HG02970 (cell line): ENCODE measurements at regions not wholly inside any gene's neighbourhood (a gene's known extent, or its start where the extent isn't known, plus 50 kb on each side); places are given as distances from the start of the nearest gene placed in this dataset.
"Not testable (repeated sequence)": the region's sequence is repeated elsewhere in the genome, so short reads cannot be mapped to it uniquely, and the experiment has no call there.

Experiments
- ATAC-seq: cut with Tn5 transposase; IDR thresholded peaks from one replicate; pipeline ENCODE4 v1.9.1; 2021; ENCODE audit warnings: mild to moderate bottlenecking, moderate library complexity, moderate number of reproducible peaks; ENCODE audit not compliant: unreplicated experiment, low FRiP score

DNA sequence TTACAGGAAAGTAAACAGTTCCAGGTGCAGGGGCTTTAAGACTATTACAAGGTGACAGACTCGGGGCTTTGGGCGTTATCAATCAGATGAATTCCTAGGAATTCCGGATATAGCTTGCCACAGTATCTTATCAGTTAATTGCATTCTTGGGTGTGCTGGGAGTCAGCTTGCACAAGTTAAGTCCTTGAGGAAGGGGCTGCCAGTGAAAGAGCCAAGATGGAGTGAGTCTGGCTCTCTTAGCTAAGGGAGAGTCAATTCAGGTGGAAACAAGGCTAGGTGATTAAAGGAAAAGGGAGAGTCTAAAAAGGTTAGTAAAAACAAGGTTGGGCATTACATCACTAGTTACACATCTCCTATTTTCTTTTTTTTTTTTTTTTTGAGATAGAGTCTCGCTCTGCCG, 199.8 kb upstream of the PRSS16 start:
- not testable (repeated sequence) for ATAC-seq

- ATAC-seq = no peak
Observed at GRCh38 chr6:27049863-27050781, 197.4 kb upstream of the PRSS16 start.

DNA sequence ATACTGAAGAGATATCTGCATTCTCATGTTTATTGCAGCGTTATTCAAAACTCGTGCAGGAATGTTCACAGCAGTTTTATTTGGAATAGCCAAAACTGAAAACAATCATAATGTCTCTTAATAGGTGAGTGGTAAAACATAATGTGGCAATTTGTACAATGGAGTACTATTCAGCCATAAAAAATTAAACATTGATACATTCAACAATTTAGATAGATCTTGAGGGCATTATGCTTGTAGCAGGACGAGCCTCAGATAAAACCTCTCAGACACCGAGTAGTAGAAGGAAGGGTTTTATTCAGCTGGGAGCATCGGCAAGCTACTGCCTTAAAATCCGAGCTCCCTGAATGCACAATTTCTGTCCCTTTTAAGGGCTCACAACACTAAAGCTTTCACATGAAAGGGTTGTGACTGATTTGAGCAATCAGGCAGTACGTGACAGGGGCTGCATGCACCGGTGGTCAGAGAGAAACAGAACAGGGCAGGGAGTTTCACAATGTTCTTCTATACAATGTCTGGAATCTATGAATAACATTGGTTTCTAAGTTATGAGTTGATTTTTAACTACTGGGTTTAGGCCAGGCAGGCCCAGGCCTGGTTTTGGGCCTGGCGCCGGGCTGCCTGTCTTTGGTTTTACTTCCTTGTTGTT, 195.3 kb upstream of the PRSS16 start:
- ATAC-seq = not testable (repeated sequence)

GRCh38 chr6:27052731-27053082, 194.8 kb upstream of the PRSS16 start:
- ATAC-seq = no peak

DNA sequence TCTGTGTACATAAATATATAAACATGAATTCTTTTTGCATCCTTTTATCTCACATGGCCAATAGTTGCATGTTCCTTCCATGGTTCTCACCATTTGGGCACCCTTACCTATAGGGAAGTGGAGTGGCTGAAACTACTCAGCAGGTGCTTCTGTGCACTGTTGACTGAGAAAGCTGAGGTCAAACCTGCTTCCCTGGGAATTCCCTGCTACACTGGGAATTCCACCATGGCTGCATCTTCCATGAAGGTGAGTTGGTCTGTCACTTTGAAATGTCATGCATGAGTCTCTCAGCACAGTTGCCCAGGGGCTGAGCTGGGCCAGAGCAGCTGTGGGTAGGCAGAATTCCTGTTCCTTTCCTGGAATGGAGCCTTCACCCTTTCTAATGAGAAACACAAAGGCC, 193.8 kb upstream of the PRSS16 start:
- ATAC-seq = no peak

DNA sequence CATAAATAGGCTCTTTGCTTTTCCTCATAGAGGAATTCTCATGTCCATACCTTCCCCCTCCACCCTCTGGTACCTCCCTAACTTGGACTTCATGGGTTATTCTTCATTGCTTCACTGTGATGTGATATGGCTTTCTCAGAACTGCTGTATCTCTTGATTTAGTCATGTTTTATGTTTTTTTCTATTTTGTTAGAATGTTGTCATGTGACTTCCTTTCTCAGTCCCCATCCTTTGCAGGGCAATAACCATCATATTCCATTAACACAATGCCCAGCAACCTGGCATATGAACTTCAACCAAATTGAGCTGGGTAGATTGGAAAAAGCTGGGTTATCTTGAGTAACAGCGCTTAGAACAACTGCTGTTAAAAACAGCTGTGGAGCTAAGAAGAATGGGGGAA, 190.9 kb upstream of the PRSS16 start:
- no peak for ATAC-seq

DNA sequence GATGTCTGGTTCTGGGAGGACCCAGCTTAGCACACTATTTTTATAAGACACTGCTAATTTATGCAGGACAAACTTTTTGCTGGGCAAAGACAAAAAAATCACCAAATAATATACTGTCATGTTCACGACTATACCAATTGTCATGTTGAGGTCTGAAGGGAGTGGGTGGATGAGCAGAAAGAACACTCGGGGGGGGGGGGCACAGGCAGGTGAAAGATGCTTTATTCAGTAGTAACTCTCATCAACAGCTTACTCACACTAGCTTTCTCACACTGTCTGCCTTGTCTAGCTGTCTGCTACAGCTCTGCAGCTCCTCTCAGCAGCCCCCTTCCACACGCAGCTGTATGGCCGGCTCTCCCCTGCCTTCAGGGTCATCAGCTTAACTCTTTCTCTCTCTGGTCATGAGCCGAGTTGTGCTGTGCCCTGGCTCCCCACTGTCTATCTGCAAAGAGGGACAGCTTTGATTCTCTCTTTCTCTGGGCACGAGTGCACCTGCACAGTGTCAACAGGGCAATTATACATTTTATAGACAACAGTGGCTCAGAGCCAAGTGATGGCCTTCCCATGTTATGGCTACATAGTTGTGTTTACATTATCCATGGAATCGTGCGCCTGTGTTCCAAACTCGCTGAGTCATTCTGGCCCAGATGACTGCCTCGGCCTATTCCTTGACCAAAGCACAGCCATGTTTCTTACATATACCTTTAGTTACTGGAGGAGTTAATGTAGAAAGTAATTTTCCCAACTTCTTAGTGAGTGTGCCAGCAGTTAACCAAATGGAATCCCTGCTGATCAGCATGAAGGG, 187.7 kb upstream of the PRSS16 start:
- no peak for ATAC-seq

DNA sequence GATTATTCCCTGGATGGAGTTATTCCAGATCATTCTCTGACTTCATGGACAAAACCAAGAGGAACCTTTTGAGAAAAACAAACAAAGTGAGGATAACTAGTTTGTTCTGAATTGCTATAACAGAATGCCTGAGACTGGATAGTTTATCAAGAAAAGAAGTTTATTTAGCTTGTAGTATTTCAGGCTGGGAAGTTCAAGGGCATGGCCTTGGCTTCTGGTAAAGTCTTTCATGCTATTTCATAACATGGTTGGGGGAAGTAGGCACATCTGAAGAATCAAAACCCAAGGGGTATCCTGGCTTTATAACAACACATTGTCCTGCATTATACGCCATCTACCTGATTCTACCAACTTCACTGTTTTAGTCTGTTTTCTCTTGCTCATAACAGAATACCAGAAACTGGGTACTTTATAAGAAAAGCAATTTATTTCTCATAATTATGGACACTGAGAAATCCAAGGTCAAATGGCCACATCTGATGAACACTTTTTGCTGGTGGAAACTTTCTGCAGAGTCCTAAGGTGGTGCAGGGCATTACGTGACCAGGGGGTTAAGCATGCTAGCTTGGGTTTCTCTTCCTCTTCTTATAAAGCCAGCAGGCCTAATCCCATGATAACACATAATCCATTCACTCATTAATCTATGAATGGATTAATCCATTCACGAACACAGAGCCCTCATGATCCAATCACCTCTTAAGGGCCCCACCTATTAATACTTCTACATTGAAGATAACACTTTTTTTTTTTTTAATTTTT, 186.1 kb upstream of the PRSS16 start:
- ATAC-seq = no peak

DNA sequence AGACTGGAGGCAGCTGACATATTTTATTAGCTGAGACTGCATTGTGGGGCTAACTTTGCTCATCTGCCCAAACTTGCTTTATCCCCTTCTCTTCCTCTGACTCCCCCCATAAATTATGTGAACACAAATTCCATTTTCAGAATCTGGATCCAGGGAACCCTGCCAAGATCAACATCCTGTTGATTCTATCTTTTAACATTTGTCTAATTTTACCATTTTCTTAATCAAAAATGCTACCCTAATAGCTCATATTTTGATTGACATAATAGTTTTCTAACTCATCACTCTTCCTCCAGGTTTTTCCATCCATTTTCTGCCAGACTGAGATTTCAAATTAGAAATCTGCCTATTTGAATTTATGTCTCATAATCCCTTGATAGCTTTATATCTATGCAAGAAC, 184.7 kb upstream of the PRSS16 start:
- ATAC-seq = no peak

- ATAC-seq = no peak
Observed at GRCh38 chr6:27065183-27065582, 182.3 kb upstream of the PRSS16 start.

GRCh38 chr6:27066381-27066780, 181.1 kb upstream of the PRSS16 start:
- ATAC-seq = no peak

GRCh38 chr6:27066802-27067201, 180.7 kb upstream of the PRSS16 start:
- no peak for ATAC-seq

DNA sequence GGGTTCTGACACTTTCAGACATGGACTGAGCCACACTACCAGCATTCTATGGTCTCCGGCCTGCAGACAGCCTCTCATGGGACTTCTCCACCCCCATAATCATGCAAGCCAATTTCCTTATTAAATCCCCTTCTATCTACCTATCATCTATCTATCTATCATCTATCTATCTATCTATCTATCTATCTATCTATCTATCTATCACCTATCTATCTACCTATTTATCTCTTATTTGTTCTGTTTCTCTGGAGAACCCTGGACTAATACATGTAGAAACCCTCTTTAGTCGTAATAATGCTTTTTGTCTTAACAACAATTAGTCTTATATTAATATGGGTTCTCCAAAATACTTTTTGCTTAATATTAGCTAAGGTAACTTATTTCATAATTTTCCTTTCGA, 174.1 kb upstream of the PRSS16 start:
- no peak for ATAC-seq

DNA sequence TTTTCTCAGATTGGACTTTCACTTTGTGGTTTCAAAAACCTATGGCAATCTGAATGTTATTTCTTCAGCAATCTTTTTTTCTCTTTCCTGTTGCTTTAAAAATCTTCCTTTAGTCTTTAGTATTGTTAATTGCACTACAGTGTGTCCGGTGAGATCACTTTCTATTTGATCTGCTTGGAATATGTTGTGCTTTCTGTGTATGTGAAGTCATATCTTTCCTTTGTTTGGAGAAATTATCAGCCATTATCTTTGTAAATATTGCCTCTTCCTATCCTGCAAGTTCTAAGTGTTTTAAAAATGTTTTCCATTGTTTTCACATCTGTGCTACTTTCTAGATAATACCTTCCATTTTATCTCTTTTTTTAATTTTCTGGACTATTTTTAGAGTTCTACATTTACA, 171.4 kb upstream of the PRSS16 start:
- ATAC-seq = no peak

DNA sequence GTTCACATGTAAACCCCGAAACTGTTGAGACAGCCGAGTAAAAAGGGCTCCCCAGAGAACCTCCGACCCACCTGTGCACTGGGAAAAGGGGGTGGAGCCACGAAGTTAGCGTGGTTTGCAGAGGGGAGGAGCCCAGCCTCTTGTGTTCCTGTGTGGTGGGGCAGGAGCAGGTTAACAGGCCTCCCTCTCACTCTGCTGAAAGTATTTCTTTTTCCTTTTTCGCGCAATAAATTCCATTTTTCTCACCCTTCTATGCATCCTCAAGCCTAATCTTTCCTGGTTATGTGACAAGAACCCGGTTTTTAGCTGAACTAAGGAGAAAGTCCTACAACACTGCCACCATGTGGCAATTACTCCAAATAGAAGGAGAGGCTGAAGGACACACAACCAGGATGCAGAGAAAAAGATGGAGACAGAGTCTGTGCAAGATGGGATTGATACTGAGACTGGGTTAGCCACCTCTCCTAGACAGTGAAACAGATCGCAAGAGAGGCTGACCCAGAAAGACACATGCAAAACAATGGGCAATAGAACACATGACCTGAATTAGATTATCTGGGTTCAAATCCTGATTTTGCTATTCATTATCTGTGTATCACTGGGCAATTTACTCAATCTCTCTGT, 168.7 kb upstream of the PRSS16 start:
- no peak for ATAC-seq

DNA sequence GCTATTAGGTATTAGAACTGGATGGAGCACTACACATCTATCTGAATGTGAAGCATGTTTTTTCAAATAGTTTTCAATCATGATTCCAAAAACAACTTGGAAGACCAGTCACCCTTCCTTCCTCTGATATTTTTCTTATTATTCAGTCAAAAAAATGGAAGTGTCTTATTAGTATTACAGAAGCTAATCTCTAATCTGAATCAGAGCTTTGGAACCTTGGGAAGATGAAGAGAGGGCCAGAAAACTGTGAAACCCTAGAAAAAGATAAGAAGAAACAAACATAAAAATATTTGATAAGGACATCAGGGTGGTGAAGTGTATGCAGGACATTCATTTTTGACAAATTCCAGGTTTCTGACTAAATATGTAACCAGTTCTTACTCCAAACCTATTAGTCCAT, 166.3 kb upstream of the PRSS16 start:
- ATAC-seq = no peak

DNA sequence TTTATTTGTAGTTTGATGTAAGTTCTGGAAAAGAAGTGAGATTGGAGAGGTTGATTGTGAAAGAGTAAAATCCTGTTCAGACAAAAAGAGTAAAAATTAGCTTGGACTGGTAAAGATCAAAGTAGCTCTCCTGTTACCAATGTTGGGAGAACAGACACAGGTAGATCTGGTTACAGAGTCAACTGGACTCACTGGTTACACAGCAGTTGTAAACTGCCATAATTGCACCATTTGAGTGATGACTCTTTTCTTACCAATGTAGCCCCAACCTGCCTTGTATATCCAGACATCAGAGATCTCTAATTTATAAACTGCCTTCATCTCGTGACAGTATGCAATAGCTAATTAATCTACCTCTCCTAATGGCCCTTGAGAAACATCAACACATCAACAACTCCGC, 165.6 kb upstream of the PRSS16 start:
- no peak for ATAC-seq

- ATAC-seq = no peak
Observed at GRCh38 chr6:27088068-27088467, 159.4 kb upstream of the PRSS16 start.

DNA sequence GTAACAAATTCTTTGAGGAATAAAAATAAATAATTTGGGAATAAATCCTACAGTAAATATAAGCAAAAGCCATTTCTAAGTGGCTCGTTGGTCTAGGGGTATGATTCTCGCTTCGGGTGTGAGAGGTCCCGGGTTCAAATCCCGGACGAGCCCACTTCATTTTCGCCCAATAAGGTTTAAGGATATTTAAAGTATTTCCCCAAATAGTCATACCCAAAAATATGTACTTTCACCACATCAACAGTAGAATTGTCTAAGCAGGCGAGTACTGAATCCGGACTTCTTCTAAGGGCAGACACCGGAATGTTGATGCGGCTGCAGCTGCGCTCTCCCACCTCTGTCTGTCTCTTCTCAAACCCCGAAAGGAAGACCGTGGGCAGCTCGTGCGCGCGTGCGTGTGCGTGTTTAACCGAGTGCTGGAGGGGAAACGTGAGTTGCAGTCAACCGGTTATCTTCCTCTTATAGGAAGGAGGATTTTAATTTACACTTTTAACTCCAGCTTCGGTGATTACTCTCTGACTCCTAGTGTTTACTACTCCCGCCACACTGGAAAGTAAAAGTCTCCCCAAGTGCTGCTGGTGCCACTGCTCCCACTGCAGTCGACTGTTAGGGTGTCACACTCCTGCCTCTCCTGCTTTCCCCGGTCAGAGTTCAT, 155.7 kb upstream of the PRSS16 start:
- ATAC-seq = no peak

DNA sequence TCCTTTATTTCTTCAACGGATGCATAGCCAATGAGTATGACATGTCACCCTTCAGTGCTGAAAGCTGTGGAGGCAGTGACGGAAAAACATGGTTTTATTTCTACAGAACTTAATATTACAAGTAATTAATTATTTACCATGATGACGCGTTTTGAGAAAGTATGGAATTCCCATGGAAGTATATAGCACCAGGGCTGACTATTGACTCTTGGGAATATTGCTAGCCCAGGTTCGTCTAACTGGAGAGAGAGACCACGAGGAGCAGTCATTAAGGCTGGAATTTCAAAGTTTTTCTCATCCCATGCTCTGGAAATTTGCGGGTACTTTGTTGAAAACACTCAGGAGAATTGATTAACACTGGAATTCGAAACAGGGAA, 155.2 kb upstream of the PRSS16 start:
- no peak for ATAC-seq
